SK-N-SH treated with all-trans-retinoic acid at 6 μM for 48 hours (cell line): ENCODE measurements at regions not wholly inside any gene's neighbourhood (a gene's known extent, or its start where the extent isn't known, plus 50 kb on each side); places are given as distances from the start of the nearest gene placed in this dataset.

ENCODE experiments used
- PPARA ChIP-seq: fragments of 250-450 bp; sonication (Bioruptor Pico); IDR thresholded peaks from 2 replicates; pipeline ENCODE4 v1.5.0; 2020; ENCODE audit warnings: mild to moderate bottlenecking, borderline replicate concordance
- ZFP3 ChIP-seq: fragments of 250-450 bp; sonication (Bioruptor Pico); IDR thresholded peaks from 2 replicates; pipeline ENCODE4 v1.5.0; 2020; ENCODE audit warnings: mild to moderate bottlenecking, moderate library complexity

DNA sequence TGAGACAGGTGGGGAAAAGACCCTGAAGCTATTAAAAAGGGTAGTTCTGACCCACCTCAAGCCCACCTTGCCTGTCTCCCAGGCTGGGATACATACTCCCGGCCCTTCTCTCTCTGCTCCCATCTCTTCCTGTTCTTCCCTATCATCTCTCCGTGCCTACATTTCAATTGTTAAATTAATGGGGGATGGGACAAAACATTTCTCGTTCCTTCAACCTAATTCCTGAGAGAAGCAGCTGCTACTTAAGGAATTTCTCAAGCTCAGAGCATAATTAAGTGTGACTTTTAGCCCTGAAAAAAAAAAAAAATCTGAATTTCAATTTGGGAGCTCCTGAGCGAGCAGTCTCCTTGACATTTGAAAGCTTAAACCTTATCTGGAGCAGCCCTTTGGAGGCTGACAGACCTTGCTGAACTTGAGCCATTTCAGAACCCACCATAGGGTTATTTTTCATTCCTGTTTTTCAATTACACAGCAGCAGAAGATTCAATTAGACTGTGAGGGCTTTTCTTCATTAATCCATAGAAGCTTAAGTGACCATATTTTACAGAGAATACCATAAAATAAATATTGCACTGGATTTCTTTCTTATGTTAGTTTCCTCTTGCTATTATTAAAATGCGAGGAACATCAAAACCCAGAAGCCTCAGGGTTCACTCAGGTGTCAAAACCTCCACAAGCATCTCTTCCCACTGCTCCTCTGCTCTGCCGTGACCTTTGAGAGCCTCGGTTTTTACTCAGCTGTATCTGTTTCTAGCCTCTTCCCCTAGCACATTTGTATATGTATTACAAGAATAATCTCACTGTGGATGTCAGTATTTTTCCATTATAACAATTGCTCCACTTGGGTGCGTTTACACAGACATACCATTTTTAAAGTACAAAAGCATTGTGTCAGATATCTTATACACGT is 125.7 kb downstream of the B3GNT2 start:
- TF ChIP-seq ZFP3 (CRISPR knock-in tag) (no peak), PPARA (CRISPR knock-in tag) (no peak)
